ENCODE measurements at regions not wholly inside any gene's neighbourhood (a gene's known extent, or its start where the extent isn't known, plus 50 kb on each side); places are given as distances from the start of the nearest gene placed in this dataset.
A peak's percentile ranks its signal among the peaks of the same experiment; 100 is the strongest.

DNA sequence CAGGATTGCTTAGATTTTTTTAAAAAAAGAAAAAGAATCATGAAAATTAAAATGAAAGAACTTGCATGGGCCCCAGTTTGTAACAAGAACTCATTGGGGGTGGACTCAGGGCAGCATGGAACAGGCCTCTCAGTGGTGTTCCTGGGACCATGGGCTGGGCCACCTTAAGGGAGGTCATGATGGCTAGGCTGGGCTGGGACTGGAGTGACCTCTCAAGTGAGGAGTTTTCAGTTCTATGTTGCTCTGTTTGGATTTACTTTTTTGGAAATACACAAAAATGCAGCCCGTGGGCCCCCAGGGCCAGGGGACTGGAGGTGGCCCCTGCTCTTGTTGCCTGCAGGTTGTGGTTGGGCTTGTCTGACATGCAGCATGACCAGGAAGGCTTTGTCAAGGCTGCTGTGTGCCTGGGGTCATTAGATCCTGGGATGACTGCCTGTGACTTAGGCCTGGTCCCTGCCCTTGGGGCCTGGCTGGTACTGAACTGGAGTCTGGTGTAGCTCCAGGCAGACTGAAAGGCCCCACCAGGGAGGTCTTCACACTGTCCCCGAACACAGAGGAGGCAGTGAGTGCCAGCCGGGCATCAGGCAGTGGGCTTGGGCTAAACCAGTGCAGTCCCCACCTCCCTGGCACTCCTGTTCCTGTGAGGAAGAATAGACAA lies 115.6 kb downstream of the GLI2 start:
- Histone ChIP-seq H3K4me2 (no peak overlapping the region), H3K9me3 (0 out of 3 replicates have a peak, but pooled peaks cover 2% of the 10 kb centered on the region), H3K4me1 (no peaks in the 10 kb centered on the region), H3K4me3 (no peak overlapping the region), H3K27ac (peak overlapping the region in 1 of 2 experiments; percentile 27; a peak in 1 of 6 replicates)
- 91% methylated on average over 3 of the region's 3 CpGs for WGBS (ENCODE audit: missing lambda C conversion rate)
- POLR2A ChIA-PET: no interaction called here
- FAIRE-seq (no peak), DNase-seq (ENCODE audit: low read depth in 1 of 2, low spot score in 1 of 2) (no peak), ATAC-seq (no peak)
- TF ChIP-seq RARB (CRISPR knock-in tag; IDR thresholded peaks at IDR 0.05) (no peak), ATOH8 (CRISPR knock-in tag; IDR thresholded peaks at IDR 0.05; ENCODE audit: low read depth) (no peak), MYC (IDR thresholded peaks at IDR 0.05; ENCODE audit: borderline replicate concordance, low read length) (no peak), EP300 (IDR thresholded peaks at IDR 0.05) (no peak), KDM1A (IDR thresholded peaks at IDR 0.05; ENCODE audit: low read depth) (no peak), POLR2AphosphoS2 (conservative IDR thresholded peaks at IDR 0.05; ENCODE audit: low read length) (no peak), MAFK (IDR thresholded peaks at IDR 0.05; ENCODE audit: partially characterized antibody) (no peak), SREBF2 (IDR thresholded peaks at IDR 0.05) (no peak), ZNF302 (CRISPR knock-in tag; IDR thresholded peaks at IDR 0.05) (no peak), NFE2L2 (conservative IDR thresholded peaks at IDR 0.05; ENCODE audit: low read length) (no peak), RNF2 (IDR thresholded peaks at IDR 0.05; ENCODE audit: borderline replicate concordance, low read depth) (no peak), CHD2 (IDR thresholded peaks at IDR 0.05; ENCODE audit: low read length, partially characterized antibody) (no peak), SMC3 (IDR thresholded peaks at IDR 0.05) (no peak), JUN (IDR thresholded peaks at IDR 0.05) (no peak), REST (IDR thresholded peaks at IDR 0.05) (no peak), HOXA7 (CRISPR knock-in tag; IDR thresholded peaks at IDR 0.05) (no peak), CBX2 (IDR thresholded peaks at IDR 0.05; ENCODE audit: borderline replicate concordance, low read depth) (no peak), HOXB13 (CRISPR knock-in tag; IDR thresholded peaks at IDR 0.05; ENCODE audit: low read depth) (no peak)
- CTCF ChIA-PET: no interaction called here

DNA sequence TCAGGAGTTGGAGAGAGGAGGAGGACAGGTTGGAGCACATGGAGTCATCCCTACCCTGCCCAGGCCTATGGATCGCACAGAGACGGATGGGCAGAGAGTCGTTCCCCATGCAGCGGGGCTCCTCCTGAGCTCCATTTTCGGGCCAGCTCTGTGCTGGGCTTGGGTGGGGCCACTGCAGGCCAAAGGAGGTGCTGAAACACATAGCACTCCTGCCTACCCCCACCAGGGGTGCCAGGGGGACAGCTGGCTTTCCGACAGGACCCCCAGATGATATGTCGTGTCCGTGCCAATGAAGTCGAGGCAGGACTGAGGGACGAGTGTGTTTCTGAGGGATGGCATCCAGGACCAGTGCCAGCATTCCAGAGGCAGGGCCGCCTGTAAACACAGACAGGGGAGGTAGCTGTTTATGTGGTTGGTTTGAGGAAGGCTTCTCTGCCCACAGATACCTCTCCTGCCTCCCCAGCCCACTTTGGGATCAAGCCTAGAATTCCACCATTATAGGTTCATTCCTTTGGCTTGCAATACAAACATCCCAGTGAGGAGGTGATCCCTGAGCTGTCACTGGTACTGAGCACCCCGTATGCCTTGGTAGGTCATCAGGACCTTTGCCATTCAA lies 116.6 kb downstream of the GLI2 start:
- CTCF ChIA-PET: interaction anchor here (0.6 to 1.6 kb wide), 2 partner anchors 60 to 156 kb away, joined by 4 read pairs; no protein-coding TSS in a partner anchor
- 85% methylated on average over 8 of the region's 12 CpGs for WGBS (ENCODE audit: missing lambda C conversion rate)
- no peak overlapping the region for H3K4me2 ChIP-seq
- POLR2A ChIA-PET: no interaction called here
- H3K4me1 ChIP-seq: peaks cover 4% of the 10 kb centered on the region; the same call in 1 of the 3 replicates
- ATAC-seq: no peak
- TF ChIP-seq CEBPB (IDR thresholded peaks at IDR 0.05) (no peak), SREBF2 (IDR thresholded peaks at IDR 0.05) (no peak), POLR2AphosphoS2 (conservative IDR thresholded peaks at IDR 0.05; ENCODE audit: low read length) (no peak), ZNF302 (CRISPR knock-in tag; IDR thresholded peaks at IDR 0.05) (no peak), HOXA7 (CRISPR knock-in tag; IDR thresholded peaks at IDR 0.05) (no peak), RARB (CRISPR knock-in tag; IDR thresholded peaks at IDR 0.05) (no peak), POLR2A (IDR thresholded peaks at IDR 0.05; ENCODE audit: low read length) (no peak), ZFP36 (IDR thresholded peaks at IDR 0.05; ENCODE audit: borderline replicate concordance, partially characterized antibody) (no peak), HDAC2 (IDR thresholded peaks at IDR 0.05) (no peak), MAX (IDR thresholded peaks at IDR 0.05) (no peak), EP300 (IDR thresholded peaks at IDR 0.05) (no peak), CBX2 (IDR thresholded peaks at IDR 0.05; ENCODE audit: borderline replicate concordance, low read depth) (no peak), KDM1A (IDR thresholded peaks at IDR 0.05; ENCODE audit: low read depth) (no peak), CBX8 (IDR thresholded peaks at IDR 0.05) (no peak)
- 0 out of 3 replicates have a peak, but pooled peaks cover 2% of the 10 kb centered on the region for H3K9me3 ChIP-seq
- no peak for DNase-seq (ENCODE audit: low read depth in 1 of 2, low spot score in 1 of 2)
- FAIRE-seq: no peak
- H3K27ac ChIP-seq: peak overlapping the region in 1 of 2 experiments; percentile 22; a peak in 1 of 6 replicates
- H3K4me3 ChIP-seq: no peak overlapping the region
